Umbilical cord (tissue), 1 donor: ENCODE measurements at regions not wholly inside any gene's neighbourhood (a gene's known extent, or its start where the extent isn't known, plus 50 kb on each side); places are given as distances from the start of the nearest gene placed in this dataset.
A peak's percentile ranks its signal among the peaks of the same experiment; 100 is the strongest.
"Not testable (repeated sequence)": the region's sequence is repeated elsewhere in the genome, so short reads cannot be mapped to it uniquely, and the experiment has no call there.

Source experiments
- DNase-seq: peaks from one replicate; pipeline ENCODE4 v3.0.0-alpha.2; 2015; ENCODE audit warnings: low spot score

DNA sequence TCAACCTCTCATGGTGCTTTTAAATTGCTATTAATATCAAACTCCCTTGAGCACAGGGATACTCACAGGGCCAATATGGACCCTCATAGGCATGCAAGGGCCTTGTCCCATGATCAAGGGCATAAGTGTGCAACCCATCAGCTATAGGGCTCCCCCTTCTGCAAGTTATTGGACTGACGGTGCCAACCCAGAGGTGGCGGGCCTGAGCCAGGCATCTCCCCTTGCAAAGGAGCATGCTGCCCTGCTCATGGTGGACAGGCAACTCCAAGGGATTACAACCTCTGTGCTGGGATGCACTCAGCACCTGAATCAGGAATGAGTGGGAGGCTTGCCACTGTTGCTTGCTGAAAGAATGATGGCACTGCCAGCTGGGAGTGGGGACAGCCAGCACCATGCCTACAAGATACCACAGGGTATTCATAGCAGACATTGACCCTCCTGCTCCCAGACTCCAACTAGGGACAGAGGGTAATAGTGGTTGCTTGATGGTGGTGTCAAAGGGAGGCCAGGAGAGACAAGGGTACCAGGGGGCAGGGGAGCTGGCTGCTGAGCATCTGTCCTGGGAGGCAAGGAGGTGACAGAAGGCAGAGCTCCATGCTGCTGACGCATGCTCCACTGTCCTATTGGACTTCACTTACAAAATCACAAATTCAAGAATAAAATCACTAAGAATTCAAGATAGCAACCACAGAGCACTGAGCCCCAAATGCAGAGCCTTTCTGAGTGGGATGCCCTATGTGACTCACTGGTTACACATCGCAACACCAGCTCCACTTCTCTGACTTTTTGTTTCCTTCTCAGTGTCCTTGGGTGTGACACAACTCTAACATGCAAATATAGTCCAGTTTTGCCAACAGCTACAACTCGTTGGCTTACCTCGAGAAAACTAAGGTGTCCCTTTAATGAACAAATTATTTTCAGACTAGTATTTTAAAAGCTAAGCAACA lies 157.1 kb upstream of the CCDC150 start:
- no peak for DNase-seq

DNA sequence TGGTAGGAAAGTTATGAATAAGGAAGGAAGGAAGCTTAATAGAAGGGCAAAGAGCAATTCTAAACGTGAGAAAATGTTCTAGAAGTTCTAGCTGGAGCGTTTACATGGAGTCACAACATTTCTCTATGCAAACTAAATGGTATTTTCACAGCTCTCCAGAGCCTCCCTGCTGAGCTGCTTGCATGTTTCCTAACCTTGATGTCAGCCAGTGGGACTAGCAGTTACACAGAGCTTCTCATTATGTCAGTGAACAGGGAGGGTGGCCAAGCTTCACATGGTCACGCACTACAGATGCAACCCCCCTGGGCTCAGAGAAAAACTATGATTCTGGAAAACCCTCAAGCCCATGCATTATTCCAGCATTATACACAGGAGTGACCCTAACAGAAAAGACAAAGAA lies 153.4 kb upstream of the CCDC150 start:
- no peak for DNase-seq

DNA sequence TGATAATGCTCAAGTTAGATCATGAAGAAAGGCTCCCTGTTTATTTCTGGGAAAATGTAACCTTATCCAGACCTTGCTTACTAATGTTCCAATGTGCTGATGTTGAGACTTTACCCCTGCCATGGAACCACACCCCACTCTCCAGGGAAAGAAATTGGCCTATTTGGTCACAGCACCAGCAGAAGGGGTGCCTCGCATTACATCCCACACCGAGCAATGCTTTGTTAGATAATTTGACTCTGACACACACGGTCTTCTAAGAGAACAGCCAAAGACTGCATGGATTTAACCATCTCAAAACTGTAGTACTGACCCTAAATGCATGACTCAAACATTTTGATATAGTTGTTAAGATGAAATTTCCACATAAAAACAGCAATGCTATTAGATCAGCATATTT lies 152.1 kb upstream of the CCDC150 start:
- peak; percentile 19 for DNase-seq

DNA sequence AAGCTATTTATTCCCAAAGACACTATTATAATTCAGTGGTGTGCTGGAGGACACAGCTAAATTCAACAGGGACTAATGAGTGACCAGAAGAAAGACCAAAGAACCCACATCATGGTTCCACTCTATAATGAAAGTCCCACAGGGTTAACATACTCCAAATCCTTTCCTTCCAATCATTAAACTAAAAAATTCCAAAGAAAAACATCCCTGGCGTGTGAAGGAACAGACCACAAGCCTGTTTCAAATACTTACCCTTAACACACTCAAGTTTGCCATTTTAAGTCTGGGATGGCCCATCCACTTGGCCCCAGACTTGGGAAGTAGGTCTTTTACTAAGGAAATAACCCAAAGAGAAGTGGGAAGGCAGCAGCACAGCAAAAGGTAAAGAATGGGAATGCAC lies 150.1 kb upstream of the CCDC150 start:
- no peak for DNase-seq

DNA sequence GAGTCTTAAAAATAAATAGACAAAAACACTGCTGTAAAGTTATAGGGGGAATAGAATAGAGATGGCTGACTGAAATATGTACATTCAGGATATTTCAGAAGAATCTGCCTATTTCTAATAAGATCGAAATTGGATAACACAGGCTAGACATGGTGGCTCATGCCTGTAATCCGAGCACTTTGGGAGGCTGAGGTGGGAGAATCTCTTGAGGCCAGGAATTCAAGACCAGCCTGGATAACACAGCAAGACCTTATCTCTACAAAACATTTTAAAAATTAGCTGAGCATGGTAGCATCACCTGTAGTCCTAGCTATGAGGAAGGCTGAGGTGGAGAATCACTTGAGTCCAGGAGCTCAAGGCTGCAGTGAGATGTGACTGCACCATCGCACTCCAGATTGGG lies 146.6 kb upstream of the CCDC150 start:
- DNase-seq, result no peak

DNA sequence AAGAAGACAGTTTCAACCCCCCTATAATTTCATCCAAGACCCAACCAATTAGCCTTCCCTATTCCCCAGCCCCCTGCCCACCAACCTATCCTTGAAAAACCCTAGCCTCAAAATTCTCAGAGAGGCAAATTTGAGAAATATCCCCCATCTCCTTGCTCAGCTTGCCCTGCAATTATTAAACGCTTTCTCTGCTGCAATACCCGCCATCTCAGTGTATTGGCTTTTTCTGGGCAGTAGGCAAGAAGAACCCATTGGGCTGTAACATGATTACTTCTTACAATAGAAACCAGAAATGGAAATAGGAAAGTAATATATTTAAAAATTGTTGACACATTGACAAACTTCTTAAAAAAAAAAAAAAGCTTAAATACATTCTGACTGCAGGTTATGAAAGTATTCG lies 140.6 kb upstream of the CCDC150 start:
- no peak for DNase-seq

DNA sequence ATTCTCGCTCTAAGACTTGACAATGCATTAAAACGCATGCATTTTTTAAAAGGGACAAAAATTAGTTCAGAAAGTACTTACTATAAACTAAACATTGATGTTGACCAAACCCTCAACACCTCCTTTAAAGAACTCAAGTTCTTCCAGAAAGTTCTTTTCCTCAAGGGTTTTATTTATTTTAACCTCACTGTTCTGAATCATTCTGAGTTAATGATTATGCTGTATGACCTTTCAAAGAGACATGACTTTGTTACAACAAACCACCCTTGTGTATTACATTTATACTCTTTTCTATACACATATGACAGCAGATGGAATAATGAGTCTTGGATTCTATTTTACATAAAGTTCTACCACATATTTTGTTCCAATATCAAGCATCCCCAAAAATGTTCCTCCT lies 139.8 kb upstream of the CCDC150 start:
- DNase-seq, result no peak

DNA sequence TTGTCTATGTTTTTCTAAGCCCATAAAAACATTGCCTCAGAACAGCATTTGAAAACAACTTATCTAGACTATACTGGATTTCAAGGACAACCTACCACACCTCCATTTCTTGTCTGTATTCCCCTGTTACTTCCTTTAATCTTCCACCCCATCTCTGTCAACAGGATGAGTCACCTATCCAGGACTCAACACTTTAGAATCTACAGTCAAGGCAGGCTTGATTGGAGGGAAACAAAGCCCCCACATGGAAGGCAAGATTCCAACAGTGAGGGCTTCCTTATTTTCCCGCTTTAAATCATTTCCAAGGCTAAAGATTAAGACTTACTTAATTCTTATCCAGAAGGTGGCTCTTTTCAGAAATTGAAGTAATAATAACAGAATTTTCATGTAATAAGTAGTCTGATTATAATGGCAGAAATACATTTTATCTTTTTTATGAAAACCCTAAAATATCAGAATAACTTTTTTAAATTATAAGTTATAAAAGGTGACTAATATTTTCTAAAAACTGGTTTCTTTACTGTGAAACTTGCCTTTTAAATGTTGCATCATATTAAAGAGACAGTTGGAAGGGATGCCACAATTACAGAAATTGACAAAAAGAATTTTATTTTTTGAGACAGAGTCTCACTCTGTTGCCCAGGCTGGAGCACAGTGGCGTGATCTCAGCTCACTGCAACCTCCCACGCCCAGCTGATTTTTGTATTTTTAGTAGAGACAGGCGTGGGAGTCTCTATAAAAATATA lies 138.7 kb upstream of the CCDC150 start:
- no peak for DNase-seq

DNA sequence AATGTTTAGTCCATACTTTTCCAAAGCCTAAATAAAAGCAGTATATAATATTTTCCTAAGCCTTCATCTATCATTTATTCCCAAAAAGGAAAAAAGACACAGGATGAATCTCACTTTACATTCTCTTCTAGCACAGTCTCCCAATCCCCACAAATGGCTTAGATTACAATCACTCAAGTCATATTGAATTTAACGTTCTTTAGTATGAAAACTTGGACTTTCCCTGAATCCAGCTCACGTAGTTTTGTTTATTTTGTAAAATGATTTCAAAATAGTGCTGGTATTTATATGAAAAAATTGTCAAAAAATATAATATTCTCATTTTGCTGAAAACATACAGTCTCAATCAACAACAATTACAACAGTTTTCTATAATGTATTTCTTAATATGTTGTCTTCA lies 137.7 kb upstream of the CCDC150 start:
- DNase-seq, result no peak

DNA sequence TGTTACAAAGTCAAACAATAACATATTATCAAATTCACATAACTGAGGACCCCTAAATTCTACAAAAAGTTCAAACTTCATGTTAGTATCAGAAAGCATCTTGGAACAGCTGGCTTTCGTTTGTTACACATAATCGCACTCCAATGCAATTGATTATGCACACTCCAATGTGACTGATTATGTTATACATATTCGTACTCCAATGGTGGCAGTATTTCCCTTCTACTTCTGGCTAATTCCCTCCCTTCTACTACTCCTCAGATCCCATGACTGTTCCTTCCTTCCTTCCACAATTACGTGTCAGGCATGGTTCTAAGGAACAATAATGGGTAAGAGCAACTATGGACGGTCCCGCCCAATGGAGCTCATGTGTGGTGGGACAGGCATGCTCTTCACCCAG lies 137.1 kb upstream of the CCDC150 start:
- DNase-seq, result no peak

DNA sequence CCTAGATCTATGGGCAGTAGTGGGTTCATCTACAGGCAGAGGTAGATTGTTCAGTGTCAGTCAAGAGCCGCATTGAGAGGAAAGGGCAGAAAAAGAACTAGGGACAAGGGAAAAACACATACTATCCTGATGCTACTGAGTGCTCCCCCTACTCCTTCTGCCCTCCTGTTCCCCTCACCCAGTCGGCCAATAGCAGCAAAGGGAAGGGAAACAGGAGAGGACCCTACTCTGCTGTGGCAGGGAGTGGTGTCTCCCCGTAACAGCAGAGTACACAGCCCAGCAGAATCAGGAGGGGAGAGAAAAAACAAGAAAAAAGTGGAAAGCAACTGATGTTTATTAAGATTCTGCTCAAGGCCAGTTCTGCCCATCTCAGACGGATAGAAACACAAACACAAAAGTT lies 136.1 kb upstream of the CCDC150 start:
- DNase-seq, result no peak

DNA sequence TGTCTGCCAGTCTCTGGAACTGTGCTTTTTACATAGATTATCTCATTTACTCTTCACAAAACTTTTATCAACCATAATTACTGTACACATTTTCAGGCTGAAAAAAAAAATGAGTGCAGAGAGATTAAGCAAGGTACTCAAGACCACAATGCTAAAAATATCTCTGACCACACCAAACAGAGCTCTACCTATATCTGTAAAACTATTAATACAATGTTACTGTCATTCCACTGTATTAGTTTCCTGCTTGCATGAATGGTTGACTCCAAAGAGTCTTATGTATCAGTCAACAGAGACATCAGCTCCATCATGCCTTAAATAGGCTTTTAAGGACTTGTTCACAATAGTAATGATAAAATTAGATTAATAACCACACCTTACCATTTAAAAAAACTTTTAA lies 134.7 kb upstream of the CCDC150 start:
- DNase-seq, result no peak

DNA sequence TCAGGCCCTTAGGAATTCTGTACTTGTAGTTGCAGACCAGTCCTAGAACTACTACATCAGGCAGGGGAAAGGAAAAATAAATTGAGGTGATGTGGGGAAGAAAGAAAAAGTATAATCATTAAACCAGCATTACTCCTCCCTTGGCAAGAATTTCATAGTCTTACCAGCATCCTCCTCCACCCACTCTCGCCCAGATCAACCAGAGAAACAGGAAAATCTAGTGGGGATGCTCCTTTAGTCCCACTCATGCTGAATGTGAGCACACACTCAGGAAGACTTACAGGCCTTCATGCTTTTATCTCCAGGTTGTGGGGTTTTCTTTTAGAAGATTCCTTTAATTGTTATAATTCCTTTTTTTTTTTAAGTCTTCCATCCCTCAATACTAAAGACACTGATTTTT lies 129.3 kb upstream of the CCDC150 start:
- DNase-seq, result no peak

DNA sequence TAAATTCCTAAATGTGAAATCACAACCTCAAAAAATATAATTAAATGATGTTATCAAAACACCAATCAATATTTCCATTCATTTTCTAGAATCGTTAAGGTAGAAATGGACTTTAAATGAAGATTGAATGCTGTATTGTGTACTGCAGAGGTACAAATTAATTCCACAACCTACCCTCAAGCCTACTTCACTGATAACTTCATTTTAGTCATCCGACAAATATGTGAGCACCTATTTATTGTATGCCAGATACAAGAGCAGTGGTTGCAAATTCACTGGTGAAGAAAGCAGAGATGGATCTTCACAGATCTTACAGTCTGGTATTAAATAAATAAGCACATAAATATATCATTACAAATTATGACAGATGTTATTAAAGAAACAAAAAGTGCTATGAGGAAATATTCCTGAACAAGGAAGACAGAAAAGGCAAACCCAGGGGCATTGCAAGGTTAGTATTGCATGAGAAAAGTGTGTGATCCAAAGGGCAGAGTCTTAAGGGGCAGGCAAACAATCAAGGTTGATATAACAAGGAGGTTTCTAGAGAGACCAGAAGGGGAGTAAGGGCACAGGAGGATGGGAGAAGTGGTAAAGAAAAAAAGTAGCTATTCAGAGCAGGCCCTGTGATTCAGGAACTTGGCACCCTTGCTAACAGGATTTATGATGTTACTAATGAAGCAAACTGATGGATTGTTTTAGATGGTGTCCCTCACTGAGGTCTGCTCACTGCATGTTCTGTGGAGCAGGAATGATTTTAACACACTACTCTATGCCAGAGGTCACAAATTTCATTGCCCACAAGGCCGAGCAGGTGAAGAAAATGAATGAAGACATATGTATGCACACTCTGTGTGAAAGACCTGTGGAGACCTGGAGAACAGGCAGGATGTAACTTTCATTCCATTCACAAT lies 128.0 kb upstream of the CCDC150 start:
- DNase-seq, result no peak

DNA sequence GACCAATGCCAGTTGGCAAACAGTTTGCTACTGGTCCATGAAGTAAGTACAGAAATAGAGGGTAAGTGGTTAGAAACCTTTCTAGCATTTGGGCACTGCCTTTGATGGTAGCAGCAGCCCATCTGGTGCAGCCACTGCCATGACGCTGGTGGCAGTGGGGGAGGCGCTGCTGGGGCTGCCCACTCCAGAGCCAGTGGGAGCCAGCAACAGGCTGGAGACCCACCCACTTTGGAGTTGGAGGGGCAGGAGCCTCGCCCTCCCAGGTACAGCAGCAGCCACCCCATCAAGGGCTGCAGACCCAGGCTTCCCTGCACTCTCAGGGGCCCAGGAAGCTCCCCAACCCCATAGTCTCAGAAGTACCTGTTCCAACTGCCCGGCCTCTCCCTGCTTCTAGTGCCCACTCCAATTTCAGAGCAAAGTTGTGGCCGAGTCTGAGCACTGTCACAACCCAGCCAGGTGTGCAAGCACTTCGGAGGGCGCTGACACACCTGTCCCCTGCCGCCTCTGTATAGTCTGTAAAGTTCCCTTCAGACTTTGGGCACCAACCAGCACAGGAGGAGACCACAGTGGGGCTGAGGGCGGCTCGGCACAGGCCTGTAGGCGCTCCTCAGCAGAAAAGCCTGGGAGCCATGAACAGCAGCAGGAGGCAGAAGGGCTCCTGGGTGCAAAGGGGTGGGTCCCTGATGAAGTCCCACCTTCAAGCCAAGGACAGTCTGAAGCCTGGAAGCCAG lies 125.6 kb upstream of the CCDC150 start:
- DNase-seq, result no peak

DNA sequence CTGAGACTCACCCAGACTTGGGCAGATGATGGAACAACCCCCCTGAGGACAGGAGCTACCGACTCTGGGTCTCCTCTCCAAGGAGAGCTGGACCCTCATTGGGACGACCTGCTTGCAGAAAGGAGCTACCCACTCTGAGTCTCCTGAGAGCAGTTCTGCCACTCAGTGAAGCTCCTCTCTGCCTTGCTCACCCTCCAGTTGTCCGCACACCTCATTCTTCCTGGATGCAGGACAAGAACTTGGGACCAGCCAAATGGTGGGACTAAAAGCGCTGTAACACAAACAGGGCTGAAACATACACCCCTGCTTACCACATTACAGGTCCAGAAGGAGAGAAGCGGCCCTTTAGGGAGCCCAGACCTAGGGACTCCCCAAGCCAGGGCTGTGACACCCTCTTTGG lies 124.9 kb upstream of the CCDC150 start:
- no peak for DNase-seq

DNA sequence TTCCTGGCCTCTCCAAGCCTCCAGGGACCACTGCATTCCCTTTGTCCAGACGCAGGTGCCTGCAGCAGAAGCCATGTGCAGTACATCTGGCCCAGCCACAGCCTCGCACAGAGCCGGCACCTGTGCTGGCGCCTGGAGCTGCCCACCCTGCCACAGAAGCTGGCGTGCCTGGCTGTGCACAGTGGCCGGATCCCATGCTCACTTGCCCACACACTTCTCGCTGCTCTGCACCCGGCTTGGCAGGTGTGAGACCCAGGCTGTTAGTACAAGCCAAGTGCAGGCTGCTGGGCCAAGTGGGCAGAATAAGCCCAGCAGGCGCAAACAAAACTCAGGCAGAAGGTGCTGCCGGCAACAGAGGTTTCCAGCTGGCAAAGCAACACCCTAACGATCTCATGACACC lies 124.5 kb upstream of the CCDC150 start:
- no peak for DNase-seq

DNA sequence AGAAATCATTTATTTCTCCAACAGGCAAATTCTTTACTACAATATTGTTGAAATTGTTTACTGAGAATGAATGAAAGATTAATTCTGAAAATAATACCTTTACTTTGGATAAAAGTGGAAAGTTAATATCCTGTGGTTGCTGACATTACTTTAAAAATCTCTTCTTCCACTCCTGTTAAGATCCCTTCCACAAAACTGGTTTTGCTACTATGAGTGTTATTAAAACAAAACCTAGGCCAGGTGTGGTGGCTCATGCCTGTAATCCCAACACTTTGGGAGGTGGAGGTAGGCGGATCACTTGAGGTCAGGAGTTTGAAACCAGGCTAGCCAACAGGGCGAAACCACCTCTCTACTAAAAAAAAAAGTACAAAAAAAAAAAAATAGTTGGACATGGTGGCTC lies 123.9 kb upstream of the CCDC150 start:
- no peak for DNase-seq

DNA sequence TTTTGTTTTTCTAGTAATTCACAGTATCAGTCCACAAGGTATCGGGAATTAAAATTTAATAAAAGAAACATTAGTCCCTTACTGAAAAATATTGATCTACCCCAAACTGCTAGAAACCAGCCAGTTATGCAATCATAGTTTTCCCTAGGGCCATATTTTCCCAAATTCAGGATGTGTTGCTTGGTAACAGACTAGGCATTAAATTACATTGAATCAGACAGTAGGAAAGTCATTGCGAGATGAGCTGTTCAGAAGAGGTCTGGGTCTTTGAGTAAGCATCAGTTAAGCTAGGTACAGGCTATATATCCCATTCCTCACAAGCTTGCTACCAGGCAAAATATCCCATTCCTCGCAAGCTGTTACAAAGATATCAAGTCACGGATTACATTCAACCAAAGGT lies 123.0 kb upstream of the CCDC150 start:
- no peak for DNase-seq

DNA sequence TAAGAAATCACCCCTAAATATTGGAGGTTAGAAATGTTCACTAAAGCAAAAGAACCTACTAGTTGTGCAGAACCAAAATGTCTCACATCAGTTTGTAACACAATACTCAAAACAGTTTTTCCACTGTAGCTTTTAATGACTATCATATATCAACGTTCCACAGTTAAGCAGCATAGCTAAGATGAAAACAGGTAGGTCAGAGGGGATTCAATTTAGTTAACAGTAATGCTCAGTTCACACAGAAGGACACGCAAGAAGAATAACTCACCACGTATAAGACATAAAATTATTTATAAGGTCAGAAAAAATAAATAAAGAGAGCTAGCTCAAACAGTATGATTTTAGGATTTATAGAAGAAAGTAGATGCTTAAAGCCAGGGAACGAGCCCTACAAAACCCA lies 118.9 kb upstream of the CCDC150 start:
- no peak for DNase-seq

DNA sequence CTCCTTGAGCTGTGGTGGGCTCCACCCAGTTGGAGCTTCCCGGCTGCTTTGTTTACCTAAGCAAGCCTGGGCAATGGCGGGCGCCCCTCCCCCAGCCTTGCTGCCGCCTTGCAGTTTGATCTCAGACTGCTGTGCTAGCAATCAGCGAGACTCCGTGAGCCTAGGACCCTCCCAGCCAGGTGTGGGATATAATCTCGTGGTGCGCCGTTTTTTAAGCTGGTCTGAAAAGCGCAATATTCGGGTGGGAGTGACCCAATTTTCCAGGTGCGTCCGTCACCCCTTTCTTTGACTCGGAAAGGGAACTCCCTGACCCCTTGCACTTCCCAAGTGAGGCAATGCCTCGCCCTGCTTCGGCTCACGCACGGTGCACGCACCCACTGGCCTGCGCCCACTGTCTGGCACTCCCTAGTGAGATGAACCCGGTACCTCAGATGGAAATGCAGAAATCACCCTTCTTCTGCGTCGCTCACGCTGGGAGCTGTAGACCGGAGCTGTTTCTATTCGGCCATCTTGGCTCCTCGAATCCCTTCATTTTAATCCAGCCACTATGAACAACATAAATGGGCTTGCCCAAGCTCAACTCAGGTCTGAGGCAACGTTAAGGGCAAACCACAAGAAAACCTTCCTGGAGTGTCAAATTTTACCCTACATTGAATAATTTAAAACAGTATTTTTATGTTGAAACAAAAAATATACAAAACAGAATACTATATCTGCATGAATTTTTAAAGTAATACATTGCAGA lies 112.4 kb upstream of the CCDC150 start:
- not testable (repeated sequence) for DNase-seq
